ENCODE measurements at regions not wholly inside any gene's neighbourhood (a gene's known extent, or its start where the extent isn't known, plus 50 kb on each side); places are given as distances from the start of the nearest gene placed in this dataset.

GRCh38 chr2:181764095-181764963 lies 84.0 kb upstream of the NEUROD1 start:
- Mint-ChIP-seq H3K4me1 (ENCODE audit: low read depth, unreplicated experiment) (peaks cover 2% of the 10 kb centered on the region), H3K27ac (ENCODE audit: unreplicated experiment) (no peak overlapping the region), H3K9me3 (ENCODE audit: unreplicated experiment) (no peaks in the 10 kb centered on the region), H3K36me3 (ENCODE audit: unreplicated experiment) (no peaks in the 10 kb centered on the region), H3K27me3 (ENCODE audit: unreplicated experiment) (no peaks in the 10 kb centered on the region), H3K4me3 (ENCODE audit: unreplicated experiment) (no peak overlapping the region)
- DNase-seq, result no peak
- TF ChIP-seq, protein P1, sequence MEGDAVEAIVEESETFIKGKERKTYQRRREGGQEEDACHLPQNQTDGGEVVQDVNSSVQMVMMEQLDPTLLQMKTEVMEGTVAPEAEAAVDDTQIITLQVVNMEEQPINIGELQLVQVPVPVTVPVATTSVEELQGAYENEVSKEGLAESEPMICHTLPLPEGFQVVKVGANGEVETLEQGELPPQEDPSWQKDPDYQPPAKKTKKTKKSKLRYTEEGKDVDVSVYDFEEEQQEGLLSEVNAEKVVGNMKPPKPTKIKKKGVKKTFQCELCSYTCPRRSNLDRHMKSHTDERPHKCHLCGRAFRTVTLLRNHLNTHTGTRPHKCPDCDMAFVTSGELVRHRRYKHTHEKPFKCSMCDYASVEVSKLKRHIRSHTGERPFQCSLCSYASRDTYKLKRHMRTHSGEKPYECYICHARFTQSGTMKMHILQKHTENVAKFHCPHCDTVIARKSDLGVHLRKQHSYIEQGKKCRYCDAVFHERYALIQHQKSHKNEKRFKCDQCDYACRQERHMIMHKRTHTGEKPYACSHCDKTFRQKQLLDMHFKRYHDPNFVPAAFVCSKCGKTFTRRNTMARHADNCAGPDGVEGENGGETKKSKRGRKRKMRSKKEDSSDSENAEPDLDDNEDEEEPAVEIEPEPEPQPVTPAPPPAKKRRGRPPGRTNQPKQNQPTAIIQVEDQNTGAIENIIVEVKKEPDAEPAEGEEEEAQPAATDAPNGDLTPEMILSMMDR (IDR thresholded peaks at IDR 0.05; ENCODE audit: partially characterized antibody, unreplicated experiment), result no peak

DNA sequence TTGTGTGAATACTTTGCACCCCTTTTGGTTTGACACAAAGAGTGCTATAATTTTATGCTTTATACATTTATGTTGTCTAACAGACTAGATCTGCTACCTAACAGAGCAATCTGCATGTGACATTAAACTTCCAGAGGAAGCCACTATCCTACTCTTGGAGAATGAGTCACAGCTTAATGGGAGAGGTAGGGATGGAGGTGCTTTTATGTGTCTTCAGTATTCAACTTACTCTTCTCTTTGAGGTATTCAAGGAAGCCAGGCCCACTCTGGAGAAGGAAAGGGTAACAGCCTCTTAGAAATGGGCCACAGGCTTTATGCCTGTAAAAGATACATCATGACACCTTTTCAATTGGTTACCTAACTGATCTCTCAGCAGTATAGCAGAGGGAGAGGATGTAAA lies 85.8 kb upstream of the NEUROD1 start:
- Mint-ChIP-seq H3K4me1 (ENCODE audit: low read depth, unreplicated experiment) (peaks cover 2% of the 10 kb centered on the region), H3K4me3 (ENCODE audit: unreplicated experiment) (no peak overlapping the region), H3K27me3 (ENCODE audit: unreplicated experiment) (no peaks in the 10 kb centered on the region), H3K36me3 (ENCODE audit: unreplicated experiment) (no peaks in the 10 kb centered on the region), H3K27ac (ENCODE audit: unreplicated experiment) (no peak overlapping the region), H3K9me3 (ENCODE audit: unreplicated experiment) (no peaks in the 10 kb centered on the region)
- TF ChIP-seq, protein P1 (IDR thresholded peaks at IDR 0.05; ENCODE audit: partially characterized antibody, unreplicated experiment), result no peak
- no peak for DNase-seq

- no peak overlapping the region for H3K27ac Mint-ChIP-seq (ENCODE audit: unreplicated experiment)
- TF ChIP-seq, protein P1 (IDR thresholded peaks at IDR 0.05; ENCODE audit: partially characterized antibody, unreplicated experiment), result no peak
- H3K36me3 Mint-ChIP-seq (ENCODE audit: unreplicated experiment), result no peaks in the 10 kb centered on the region
- no peaks in the 10 kb centered on the region for H3K9me3 Mint-ChIP-seq (ENCODE audit: unreplicated experiment)
- no peaks in the 10 kb centered on the region for H3K27me3 Mint-ChIP-seq (ENCODE audit: unreplicated experiment)
- DNase-seq, result no peak
- H3K4me1 Mint-ChIP-seq (ENCODE audit: low read depth, unreplicated experiment), result no peaks in the 10 kb centered on the region
- H3K4me3 Mint-ChIP-seq (ENCODE audit: unreplicated experiment), result no peak overlapping the region
These were observed 89.8 kb upstream of the NEUROD1 start for GRCh38 chr2:181770150-181770549.

DNA sequence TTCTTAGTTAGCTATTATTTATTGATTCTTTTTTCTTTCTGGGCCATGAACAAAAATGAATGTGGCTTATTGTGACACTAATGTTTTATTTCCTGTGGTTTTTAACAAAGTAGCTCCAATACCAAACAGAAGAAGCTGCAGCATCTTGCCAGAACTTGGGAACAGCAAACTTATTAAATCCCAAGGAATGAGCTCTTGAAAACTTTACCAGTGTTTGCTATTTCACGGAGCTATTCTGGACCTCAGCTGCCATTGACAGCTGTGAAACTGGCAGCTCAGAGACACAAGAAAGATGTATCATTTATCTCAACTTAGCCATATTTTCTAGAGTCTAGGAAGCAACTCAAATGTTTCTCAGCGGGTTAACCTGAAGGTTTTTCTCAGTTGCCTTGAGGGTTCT lies 91.0 kb upstream of the NEUROD1 start:
- no peak for DNase-seq
- TF ChIP-seq, protein P1 (IDR thresholded peaks at IDR 0.05; ENCODE audit: partially characterized antibody, unreplicated experiment), result no peak
- H3K4me3 Mint-ChIP-seq (ENCODE audit: unreplicated experiment), result no peak overlapping the region
- H3K36me3 Mint-ChIP-seq (ENCODE audit: unreplicated experiment), result no peaks in the 10 kb centered on the region
- H3K9me3 Mint-ChIP-seq (ENCODE audit: unreplicated experiment), result no peaks in the 10 kb centered on the region
- no peak overlapping the region for H3K27ac Mint-ChIP-seq (ENCODE audit: unreplicated experiment)
- no peaks in the 10 kb centered on the region for H3K27me3 Mint-ChIP-seq (ENCODE audit: unreplicated experiment)
- no peaks in the 10 kb centered on the region for H3K4me1 Mint-ChIP-seq (ENCODE audit: low read depth, unreplicated experiment)

- Mint-ChIP-seq H3K36me3 (ENCODE audit: unreplicated experiment) (no peaks in the 10 kb centered on the region), H3K9me3 (ENCODE audit: unreplicated experiment) (no peaks in the 10 kb centered on the region), H3K27ac (ENCODE audit: unreplicated experiment) (no peak overlapping the region), H3K27me3 (ENCODE audit: unreplicated experiment) (no peaks in the 10 kb centered on the region), H3K4me3 (ENCODE audit: unreplicated experiment) (no peak overlapping the region), H3K4me1 (ENCODE audit: low read depth, unreplicated experiment) (no peaks in the 10 kb centered on the region)
- DNase-seq, result no peak
- TF ChIP-seq, protein P1 (IDR thresholded peaks at IDR 0.05; ENCODE audit: partially characterized antibody, unreplicated experiment), result no peak
These were observed 92.0 kb upstream of the NEUROD1 start for GRCh38 chr2:181772334-181772733.
